ELF-1 (cell line): ENCODE measurements at regions not wholly inside any gene's neighbourhood (a gene's known extent, or its start where the extent isn't known, plus 50 kb on each side); places are given as distances from the start of the nearest gene placed in this dataset.

ENCODE experiments used
- DNase-seq: peaks from one replicate; pipeline ENCODE4 v3.0.0-alpha.2; 2016; ENCODE audit warnings: low read depth, low spot score

- no peak for DNase-seq
Measured at GRCh38 chr14:106840258-106840657, 1313.9 kb downstream of the TMEM121 start.

- no peak for DNase-seq
Measured at GRCh38 chr14:106840991-106841390, 1314.6 kb downstream of the TMEM121 start.

GRCh38 chr14:106841701-106842100 lies 1315.3 kb downstream of the TMEM121 start:
- no peak for DNase-seq

GRCh38 chr14:106842687-106843086 lies 1316.3 kb downstream of the TMEM121 start:
- no peak for DNase-seq

- no peak for DNase-seq
Measured at GRCh38 chr14:106843386-106843785, 1317.0 kb downstream of the TMEM121 start.

GRCh38 chr14:106843951-106844483 lies 1317.6 kb downstream of the TMEM121 start:
- DNase-seq, result no peak

GRCh38 chr14:106844608-106845285 lies 1318.4 kb downstream of the TMEM121 start:
- DNase-seq, result no peak

- no peak for DNase-seq
Measured at GRCh38 chr14:106845286-106846087, 1319.1 kb downstream of the TMEM121 start.

GRCh38 chr14:106846218-106846617 lies 1319.8 kb downstream of the TMEM121 start:
- DNase-seq, result no peak

GRCh38 chr14:106848330-106849121 lies 1322.1 kb downstream of the TMEM121 start:
- no peak for DNase-seq

- no peak for DNase-seq
Measured at GRCh38 chr14:106850913-106851825, 1324.8 kb downstream of the TMEM121 start.

GRCh38 chr14:106872611-106873446 lies 1346.4 kb downstream of the TMEM121 start:
- DNase-seq, result peak; percentile 3

- DNase-seq, result no peak
Measured at GRCh38 chr14:106874350-106874749, 1348.0 kb downstream of the TMEM121 start.

- DNase-seq, result no peak
Measured at GRCh38 chr14:106875503-106875902, 1349.1 kb downstream of the TMEM121 start.

- no peak for DNase-seq
Measured at GRCh38 chr14:106876711-106877110, 1350.3 kb downstream of the TMEM121 start.

- DNase-seq, result no peak
Measured at GRCh38 chr14:106877517-106877916, 1351.1 kb downstream of the TMEM121 start.

- DNase-seq, result no peak
Measured at GRCh38 chr14:106879241-106879640, 1352.9 kb downstream of the TMEM121 start.

GRCh38 chr14:106883218-106883692 lies 1356.9 kb downstream of the TMEM121 start:
- DNase-seq, result peak; percentile 1
